Gastroesophageal sphincter (tissue), 4 donors: ENCODE measurements at regions not wholly inside any gene's neighbourhood (a gene's known extent, or its start where the extent isn't known, plus 50 kb on each side); places are given as distances from the start of the nearest gene placed in this dataset.

ENCODE experiments used
- ATAC-seq: fragments of 150-250 bp; one replicate; pipeline ENCODE4 v1.9.1; 2016; ENCODE audit warnings: mild to moderate bottlenecking, moderate library complexity
- H3K27ac ChIP-seq, 4 donors: fragments of 200-600 bp; sonication (generic) in 3 of 4; 1 replicate in 3 of 4; 2 replicates in 1 of 4; pipeline ENCODE4 v1.5.1; 2016 to 2019
- H3K27me3 ChIP-seq: fragments of 200-600 bp; sonication (generic); one replicate; pipeline ENCODE4 v1.5.1; 2019
- H3K36me3 ChIP-seq, 2 donors: fragments of 200-600 bp; sonication (generic); one replicate each; pipeline ENCODE4 v1.5.1; 2019; ENCODE audit warnings: control low read depth in 1 of 2
- H3K4me1 ChIP-seq, 3 donors: fragments of 200-600 bp; sonication (generic); 1 replicate in 2 of 3; 2 replicates in 1 of 3; pipeline ENCODE4 v1.5.1; 2016 to 2019; ENCODE audit warnings: control low read depth in 2 of 3
- H3K4me3 ChIP-seq, 2 donors: fragments of 200-600 bp; sonication (generic); one replicate each; pipeline ENCODE4 v1.5.1; 2019; ENCODE audit warnings: mild to moderate bottlenecking in 1 of 2, moderate library complexity in 1 of 2
- H3K9me3 ChIP-seq, 3 donors: fragments of 200-600 bp; sonication (generic); one replicate each; pipeline ENCODE4 v1.5.1; 2017 to 2019; ENCODE audit warnings: control low read depth in 2 of 3
- EP300 ChIP-seq: sonication (generic); formaldehyde crosslinking; IDR thresholded peaks from one replicate; pipeline ENCODE4 v1.6.1; 2017; ENCODE audit warnings: antibody characterized with exemption, mild to moderate bottlenecking
- POLR2A ChIP-seq, 2 donors: fragments of 450-650 bp; IDR thresholded peaks; one replicate each; pipeline ENCODE4 v1.6.1; 2017; ENCODE audit warnings: antibody characterized with exemption in 2 of 2, mild to moderate bottlenecking in 2 of 2, moderate library complexity in 1 of 2
- POLR2AphosphoS5 ChIP-seq: sonication (generic); formaldehyde crosslinking; IDR thresholded peaks from one replicate; pipeline ENCODE4 v1.6.1; 2017; ENCODE audit warnings: antibody characterized with exemption
- WGBS, 2 donors: methylation state at CpG; one replicate each; pipeline ENCODE4 v1.1.5; 2018; ENCODE audit warnings: low coverage in 1 of 2; 5-methylcytosine and 5-hydroxymethylcytosine counted together
- TF ChIP-seq, protein P1 (sequence below), 4 experiments: fragments of 200-600 bp in 2 of 4; fragments of 450-650 bp in 2 of 4; sonication (generic) in 1 of 4; IDR thresholded peaks; one replicate each; pipeline ENCODE4 v1.5.1; 2017 to 2019; ENCODE audit warnings: antibody characterized with exemption in 4 of 4, mild to moderate bottlenecking in 2 of 4, moderate library complexity in 2 of 4

DNA sequence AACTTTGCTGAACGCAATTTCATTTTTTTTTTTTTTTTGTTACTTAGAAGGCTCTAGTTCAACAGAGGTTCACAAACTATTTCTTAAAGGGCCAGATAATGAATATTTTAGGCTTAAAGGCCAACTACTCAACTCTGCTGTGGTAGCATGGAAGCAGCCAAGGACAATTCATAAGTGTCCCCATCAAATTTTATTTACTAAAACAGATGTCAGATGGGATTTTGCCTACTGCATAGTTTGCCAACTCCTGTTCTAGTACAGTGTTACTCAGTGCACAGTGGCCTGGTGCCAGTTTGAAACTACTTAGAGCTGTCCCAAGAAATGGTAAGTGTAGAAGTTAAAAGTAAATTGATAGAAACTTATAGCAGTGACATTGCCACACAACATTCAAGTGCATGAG, 949.4 kb upstream of the FANCL start:
- no peak for ATAC-seq
- Histone ChIP-seq H3K4me1 (no peaks in the 10 kb centered on the region), H3K27me3 (no peaks in the 10 kb centered on the region), H3K27ac (no peak overlapping the region), H3K9me3 (no peaks in the 10 kb centered on the region), H3K36me3 (no peaks in the 10 kb centered on the region), H3K4me3 (no peak overlapping the region)
- WGBS, 2 donors = 10% methylated on average over 1 of the region's 1 CpG
- TF ChIP-seq, protein P1, sequence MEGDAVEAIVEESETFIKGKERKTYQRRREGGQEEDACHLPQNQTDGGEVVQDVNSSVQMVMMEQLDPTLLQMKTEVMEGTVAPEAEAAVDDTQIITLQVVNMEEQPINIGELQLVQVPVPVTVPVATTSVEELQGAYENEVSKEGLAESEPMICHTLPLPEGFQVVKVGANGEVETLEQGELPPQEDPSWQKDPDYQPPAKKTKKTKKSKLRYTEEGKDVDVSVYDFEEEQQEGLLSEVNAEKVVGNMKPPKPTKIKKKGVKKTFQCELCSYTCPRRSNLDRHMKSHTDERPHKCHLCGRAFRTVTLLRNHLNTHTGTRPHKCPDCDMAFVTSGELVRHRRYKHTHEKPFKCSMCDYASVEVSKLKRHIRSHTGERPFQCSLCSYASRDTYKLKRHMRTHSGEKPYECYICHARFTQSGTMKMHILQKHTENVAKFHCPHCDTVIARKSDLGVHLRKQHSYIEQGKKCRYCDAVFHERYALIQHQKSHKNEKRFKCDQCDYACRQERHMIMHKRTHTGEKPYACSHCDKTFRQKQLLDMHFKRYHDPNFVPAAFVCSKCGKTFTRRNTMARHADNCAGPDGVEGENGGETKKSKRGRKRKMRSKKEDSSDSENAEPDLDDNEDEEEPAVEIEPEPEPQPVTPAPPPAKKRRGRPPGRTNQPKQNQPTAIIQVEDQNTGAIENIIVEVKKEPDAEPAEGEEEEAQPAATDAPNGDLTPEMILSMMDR (IDR thresholded peaks at IDR 0.05) = no peak
- TF ChIP-seq POLR2AphosphoS5 (peak; percentile 58), EP300 (no peak), POLR2A (IDR thresholded peaks at IDR 0.05) (no peak)

DNA sequence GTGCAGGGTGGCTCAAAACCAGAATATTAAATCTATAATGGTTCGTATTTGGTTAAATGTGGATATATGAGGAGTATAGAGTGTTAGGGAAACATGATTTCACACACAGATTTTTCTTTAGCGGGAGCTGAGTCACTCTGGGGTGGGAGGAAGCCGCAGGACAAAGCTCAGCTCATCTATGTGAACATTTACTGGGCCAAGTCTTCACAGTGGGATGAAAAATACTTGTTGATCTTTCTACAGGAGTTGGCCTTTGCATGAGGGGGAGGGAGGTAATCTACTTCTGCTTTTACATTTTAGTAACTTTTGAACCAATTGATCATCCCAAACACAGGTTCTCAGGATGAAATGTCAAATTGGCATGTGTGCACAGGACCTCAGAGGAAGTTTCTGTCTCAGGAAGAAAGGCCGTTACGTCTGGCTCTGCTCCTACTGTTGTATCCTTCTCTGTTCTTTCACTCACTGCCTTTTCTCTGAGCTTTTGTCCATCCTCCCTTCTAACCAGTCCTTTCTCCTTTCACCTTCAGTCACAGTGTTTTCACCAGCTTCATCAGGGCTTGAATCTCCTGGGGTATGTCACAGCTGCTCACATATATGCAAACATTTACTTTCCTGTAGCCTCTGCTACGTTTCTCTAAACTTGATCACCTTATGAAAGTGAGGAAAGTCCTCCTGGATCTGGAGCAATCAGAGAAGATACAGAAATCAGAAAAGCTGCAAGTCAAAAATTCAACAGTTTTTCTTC, 943.3 kb upstream of the FANCL start:
- no peak overlapping the region for H3K4me3 ChIP-seq
- H3K9me3 ChIP-seq = no peaks in the 10 kb centered on the region
- peaks cover 0 to 14% (median 0%) of the 10 kb centered on the region in 3 donors for H3K4me1 ChIP-seq
- peak overlapping the region; percentile 29 to 60 (median 51) for H3K27ac ChIP-seq
- 7 to 13% methylated on average over 4 to 6 of the region's 6 CpGs for WGBS, 2 donors
- no peaks in the 10 kb centered on the region for H3K36me3 ChIP-seq
- H3K27me3 ChIP-seq = no peaks in the 10 kb centered on the region
- ATAC-seq = peak; percentile 30
- TF ChIP-seq EP300 = no peak
- TF ChIP-seq POLR2AphosphoS5 = no peak
- no peak for TF ChIP-seq POLR2A (IDR thresholded peaks at IDR 0.05)
- TF ChIP-seq, protein P1 (IDR thresholded peaks at IDR 0.05) = no peak

DNA sequence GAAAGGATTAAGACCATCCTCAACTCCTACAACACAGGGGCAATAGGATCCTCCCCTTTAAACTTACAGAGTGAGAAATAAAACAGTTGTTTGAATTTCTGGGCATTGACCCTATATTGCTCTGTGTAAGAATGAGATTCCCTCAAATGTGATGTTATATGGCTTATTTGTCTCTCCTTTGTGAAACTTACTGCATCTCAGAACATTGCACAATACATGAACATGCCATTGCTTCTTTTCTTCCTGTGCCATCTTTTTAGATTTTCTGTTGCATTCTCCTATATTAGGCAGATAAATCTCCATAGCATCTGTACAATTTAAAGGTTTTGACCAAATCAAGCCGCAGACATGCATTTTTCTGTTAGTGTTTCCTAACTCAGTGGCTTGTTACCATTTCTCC, 941.9 kb upstream of the FANCL start:
- WGBS, 2 donors = 83 to 100% methylated on average over 1 of the region's 1 CpG
- H3K4me1 ChIP-seq = peaks cover 0 to 14% (median 0%) of the 10 kb centered on the region in 3 donors
- ATAC-seq = no peak
- no peaks in the 10 kb centered on the region for H3K9me3 ChIP-seq
- no peak overlapping the region for H3K4me3 ChIP-seq
- no peaks in the 10 kb centered on the region for H3K36me3 ChIP-seq
- peak overlapping the region in 1 of 4 donors; percentile 50 for H3K27ac ChIP-seq
- H3K27me3 ChIP-seq = no peaks in the 10 kb centered on the region
- TF ChIP-seq, protein P1 (IDR thresholded peaks at IDR 0.05) = no peak
- TF ChIP-seq EP300 = no peak
- no peak for TF ChIP-seq POLR2A (IDR thresholded peaks at IDR 0.05)
- TF ChIP-seq POLR2AphosphoS5 = no peak

DNA sequence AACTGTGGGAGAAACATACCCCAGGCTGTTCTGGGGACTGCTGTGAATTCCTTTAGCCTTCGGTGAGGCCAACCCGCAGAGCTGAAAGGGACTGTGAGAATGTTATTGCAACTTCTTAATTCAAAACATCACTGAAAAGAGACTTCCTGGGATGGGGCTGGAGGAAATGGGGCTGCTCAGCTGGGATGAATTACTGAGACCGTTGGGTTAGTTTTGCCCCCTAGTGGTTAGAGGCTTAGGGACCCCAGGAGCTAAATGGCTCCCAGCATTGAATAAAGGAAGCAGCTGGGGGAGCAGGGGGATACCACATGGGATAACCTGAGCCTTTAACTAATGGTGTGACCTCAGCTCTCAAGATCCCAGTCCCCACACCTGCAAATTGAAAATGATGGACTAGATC, 941.1 kb upstream of the FANCL start:
- no peaks in the 10 kb centered on the region for H3K27me3 ChIP-seq

More for the DNA sequence above, 941.1 kb upstream of the FANCL start:
- H3K4me3 ChIP-seq = no peak overlapping the region
- no peak for ATAC-seq
- 44 to 60% methylated on average over 1 to 3 of the region's 3 CpGs for WGBS, 2 donors
- no peak overlapping the region for H3K27ac ChIP-seq
- H3K4me1 ChIP-seq = peaks cover 0 to 14% (median 0%) of the 10 kb centered on the region in 3 donors
- no peaks in the 10 kb centered on the region for H3K36me3 ChIP-seq
- no peaks in the 10 kb centered on the region for H3K9me3 ChIP-seq
- TF ChIP-seq, protein P1 (IDR thresholded peaks at IDR 0.05) = no peak
- TF ChIP-seq POLR2A (IDR thresholded peaks at IDR 0.05) = no peak
- TF ChIP-seq EP300 = no peak
- no peak for TF ChIP-seq POLR2AphosphoS5
